Prostate gland (tissue), 2 donors: ENCODE measurements at regions not wholly inside any gene's neighbourhood (a gene's known extent, or its start where the extent isn't known, plus 50 kb on each side); places are given as distances from the start of the nearest gene placed in this dataset.

Experiments
- DNase-seq: peaks from one replicate; pipeline ENCODE4 v3.0.0-alpha.2; 2019; ENCODE audit warnings: low spot score
- H3K27ac ChIP-seq, 2 donors: fragments of 200-600 bp; sonication (generic); 2 replicates each; pipeline ENCODE4 v1.5.1; 2017 to 2019
- H3K27me3 ChIP-seq: fragments of 200-600 bp; sonication (generic); replicated peaks from 2 replicates; pipeline ENCODE4 v1.5.1; 2019; ENCODE audit not compliant: insufficient read depth
- H3K36me3 ChIP-seq, 2 donors: fragments of 200-600 bp; sonication (generic); 1 replicate in 1 of 2; 2 replicates in 1 of 2; pipeline versions ENCODE4 v1.5.1 to v1.8.1; 2017 to 2019
- H3K4me1 ChIP-seq: fragments of 200-600 bp; sonication (generic); replicated peaks from 2 replicates; pipeline ENCODE4 v1.5.1; 2019
- H3K4me3 ChIP-seq, 2 donors: fragments of 200-600 bp; sonication (generic); 2 replicates each; pipeline ENCODE4 v1.5.1; 2017 to 2019
- H3K9me3 ChIP-seq: fragments of 200-600 bp; sonication (generic); 2 replicates; pipeline ENCODE4 v1.5.1; 2017
- CTCF ChIP-seq, 4 experiments: fragments of 200-600 bp in 2 of 4; fragments of 450-650 bp in 2 of 4; sonication (generic) in 2 of 4; IDR thresholded peaks; 1 replicate in 3 of 4; 2 replicates in 1 of 4; pipeline ENCODE4 v1.5.1; 2016 to 2019; ENCODE audit warnings: antibody characterized with exemption in 4 of 4, mild to moderate bottlenecking in 2 of 4, moderate library complexity in 2 of 4
- POLR2A ChIP-seq: fragments of 450-650 bp; IDR thresholded peaks from one replicate; pipeline ENCODE4 v1.6.1; 2016; ENCODE audit warnings: antibody characterized with exemption, mild to moderate bottlenecking
- POLR2AphosphoS5 ChIP-seq: sonication (generic); formaldehyde crosslinking; IDR thresholded peaks from one replicate; pipeline ENCODE4 v1.6.1; 2017; ENCODE audit warnings: antibody characterized with exemption
- WGBS: methylation state at CpG from one replicate; pipeline ENCODE4 v1.1.5; 2018; 5-methylcytosine and 5-hydroxymethylcytosine counted together
- intact Hi-C: fragments of 100-400 bp; cut with DNase I; formaldehyde crosslinking; loops from one replicate; pipeline ENCODE4 v1.14.2; 2022

GRCh38 chr5:18489703-18490102 lies 855.4 kb downstream of the TAF11L14 start:
- Histone ChIP-seq H3K4me3 (no peak overlapping the region), H3K27me3 (no peaks in the 10 kb centered on the region), H3K9me3 (no peaks in the 10 kb centered on the region), H3K4me1 (no peaks in the 10 kb centered on the region), H3K36me3 (no peaks in the 10 kb centered on the region), H3K27ac (no peak overlapping the region)
- WGBS, result 81% methylated on average over 1 of the region's 1 CpG
- TF ChIP-seq CTCF (IDR thresholded peaks at IDR 0.05), result no peak
- no peak for TF ChIP-seq POLR2A
- no peak for TF ChIP-seq POLR2AphosphoS5
- intact Hi-C loops, result no loop called here
- no peak for DNase-seq

DNA sequence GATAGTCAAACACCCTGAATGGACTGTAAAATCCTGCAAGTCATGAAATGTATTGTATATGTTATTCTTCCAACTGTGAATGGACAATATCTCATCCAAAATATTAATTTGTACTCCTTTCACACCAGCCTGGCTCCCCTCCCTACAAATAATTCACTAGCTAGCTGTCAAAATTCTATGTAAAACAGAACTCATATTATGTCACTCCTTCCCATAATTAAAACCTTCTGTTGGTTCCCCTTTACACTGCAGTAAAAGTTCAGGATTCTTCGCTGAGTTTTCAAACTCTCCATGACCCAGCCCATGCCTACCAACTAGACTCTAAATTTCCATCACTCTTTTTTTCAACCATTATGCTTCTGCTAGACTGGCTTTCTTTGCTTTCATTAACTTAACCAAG lies 857.1 kb downstream of the TAF11L14 start:
- no peak for TF ChIP-seq POLR2A
- no peak for TF ChIP-seq POLR2AphosphoS5
- no peak for TF ChIP-seq CTCF (IDR thresholded peaks at IDR 0.05)
- no peaks in the 10 kb centered on the region for H3K4me1 ChIP-seq
- H3K9me3 ChIP-seq, result no peaks in the 10 kb centered on the region
- H3K4me3 ChIP-seq, result no peak overlapping the region
- DNase-seq, result no peak
- no peaks in the 10 kb centered on the region for H3K36me3 ChIP-seq
- H3K27me3 ChIP-seq, result no peaks in the 10 kb centered on the region
- intact Hi-C loops, result no loop called here
- WGBS, result 61% methylated on average over 1 of the region's 1 CpG
- no peak overlapping the region for H3K27ac ChIP-seq

GRCh38 chr5:18495157-18495556 lies 860.9 kb downstream of the TAF11L14 start:
- H3K9me3 ChIP-seq, result no peaks in the 10 kb centered on the region
- H3K4me3 ChIP-seq, result no peak overlapping the region
- no peak for TF ChIP-seq POLR2A
- TF ChIP-seq CTCF (IDR thresholded peaks at IDR 0.05), result no peak
- no peak for TF ChIP-seq POLR2AphosphoS5
- intact Hi-C loops, result no loop called here
- WGBS, result 96% methylated on average over 1 of the region's 1 CpG
- no peak overlapping the region for H3K27ac ChIP-seq
- H3K36me3 ChIP-seq, result no peaks in the 10 kb centered on the region
- no peak for DNase-seq
- H3K4me1 ChIP-seq, result no peaks in the 10 kb centered on the region
- H3K27me3 ChIP-seq, result no peaks in the 10 kb centered on the region

DNA sequence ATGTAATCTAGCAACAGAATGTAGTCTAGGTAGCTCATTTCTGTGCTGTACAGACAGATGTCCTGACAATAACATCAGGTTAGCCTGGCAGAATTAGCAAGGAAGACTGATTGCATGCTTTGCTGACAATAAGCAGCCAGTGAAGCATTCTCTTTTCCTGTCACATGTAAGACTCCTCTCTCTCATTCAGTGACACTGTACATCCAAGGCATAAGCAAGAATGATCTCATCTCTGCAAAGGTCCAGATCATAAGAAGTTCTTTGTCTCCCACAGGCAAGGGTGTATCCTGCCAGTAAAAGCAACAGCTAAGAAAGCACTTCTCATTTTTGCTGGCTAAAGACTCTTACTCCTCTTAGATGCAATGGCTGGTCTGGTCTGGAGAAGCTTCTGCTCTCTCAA lies 861.8 kb downstream of the TAF11L14 start:
- no peak for TF ChIP-seq CTCF (IDR thresholded peaks at IDR 0.05)
- TF ChIP-seq POLR2AphosphoS5, result no peak
- no peak for TF ChIP-seq POLR2A

GRCh38 chr5:18497089-18497488 lies 862.8 kb downstream of the TAF11L14 start:
- intact Hi-C loops, result no loop called here
- Histone ChIP-seq H3K9me3 (no peaks in the 10 kb centered on the region), H3K4me3 (no peak overlapping the region), H3K36me3 (no peaks in the 10 kb centered on the region), H3K4me1 (no peaks in the 10 kb centered on the region), H3K27me3 (no peaks in the 10 kb centered on the region), H3K27ac (no peak overlapping the region)
- TF ChIP-seq POLR2AphosphoS5, result no peak
- TF ChIP-seq CTCF (IDR thresholded peaks at IDR 0.05), result no peak
- no peak for TF ChIP-seq POLR2A
- DNase-seq, result no peak
- 83% methylated on average over 2 of the region's 2 CpGs for WGBS

More for the DNA sequence above, 861.8 kb downstream of the TAF11L14 start:
- Histone ChIP-seq H3K4me1 (no peaks in the 10 kb centered on the region), H3K27ac (no peak overlapping the region), H3K4me3 (no peak overlapping the region), H3K36me3 (no peaks in the 10 kb centered on the region), H3K9me3 (no peaks in the 10 kb centered on the region), H3K27me3 (no peaks in the 10 kb centered on the region)
- intact Hi-C loops, result no loop called here
- DNase-seq, result no peak
